ENCODE measurements at regions not wholly inside any gene's neighbourhood (a gene's known extent, or its start where the extent isn't known, plus 50 kb on each side); places are given as distances from the start of the nearest gene placed in this dataset.

DNA sequence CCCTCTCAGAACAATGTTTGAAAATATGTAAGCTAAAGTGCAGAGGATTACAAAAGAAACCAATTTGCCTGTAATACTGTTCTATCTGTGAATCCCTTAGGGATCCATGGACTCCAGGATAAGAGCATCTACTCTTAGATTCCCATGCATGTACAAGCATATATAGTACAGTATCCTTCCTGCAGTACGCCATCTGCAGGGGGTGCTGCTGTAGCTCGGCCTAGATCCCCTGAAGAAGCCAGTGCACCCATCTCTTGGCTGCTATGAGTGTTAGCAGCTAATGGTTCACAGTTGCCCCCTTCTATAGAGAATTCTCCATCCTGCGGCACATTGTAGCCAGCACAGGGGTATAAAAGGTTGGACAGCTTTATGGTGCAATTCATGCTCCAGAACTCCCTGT is 61.8 kb upstream of the SLC30A5 start:
- TF ChIP-seq, protein P1, sequence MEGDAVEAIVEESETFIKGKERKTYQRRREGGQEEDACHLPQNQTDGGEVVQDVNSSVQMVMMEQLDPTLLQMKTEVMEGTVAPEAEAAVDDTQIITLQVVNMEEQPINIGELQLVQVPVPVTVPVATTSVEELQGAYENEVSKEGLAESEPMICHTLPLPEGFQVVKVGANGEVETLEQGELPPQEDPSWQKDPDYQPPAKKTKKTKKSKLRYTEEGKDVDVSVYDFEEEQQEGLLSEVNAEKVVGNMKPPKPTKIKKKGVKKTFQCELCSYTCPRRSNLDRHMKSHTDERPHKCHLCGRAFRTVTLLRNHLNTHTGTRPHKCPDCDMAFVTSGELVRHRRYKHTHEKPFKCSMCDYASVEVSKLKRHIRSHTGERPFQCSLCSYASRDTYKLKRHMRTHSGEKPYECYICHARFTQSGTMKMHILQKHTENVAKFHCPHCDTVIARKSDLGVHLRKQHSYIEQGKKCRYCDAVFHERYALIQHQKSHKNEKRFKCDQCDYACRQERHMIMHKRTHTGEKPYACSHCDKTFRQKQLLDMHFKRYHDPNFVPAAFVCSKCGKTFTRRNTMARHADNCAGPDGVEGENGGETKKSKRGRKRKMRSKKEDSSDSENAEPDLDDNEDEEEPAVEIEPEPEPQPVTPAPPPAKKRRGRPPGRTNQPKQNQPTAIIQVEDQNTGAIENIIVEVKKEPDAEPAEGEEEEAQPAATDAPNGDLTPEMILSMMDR (conservative IDR thresholded peaks at IDR 0.05; ENCODE audit: low read length), result peak; percentile 58
- no peak for TF ChIP-seq EZH2phosphoT487 (IDR thresholded peaks at IDR 0.05; ENCODE audit: borderline replicate concordance, low read depth, low read length)
